H1 (cell line): ENCODE measurements at regions not wholly inside any gene's neighbourhood (a gene's known extent, or its start where the extent isn't known, plus 50 kb on each side); places are given as distances from the start of the nearest gene placed in this dataset.
"Not testable (repeated sequence)": the region's sequence is repeated elsewhere in the genome, so short reads cannot be mapped to it uniquely, and the experiment has no call there.

Experiments used
- ATF2 ChIP-seq: IDR thresholded peaks from 2 replicates; pipeline ENCODE4 v1.6.1; 2012; ENCODE audit warnings: low read length, inconsistent platforms
- ATF3 ChIP-seq: IDR thresholded peaks from 2 replicates; pipeline ENCODE4 v1.6.1; 2011; ENCODE audit warnings: low read depth, mild to moderate bottlenecking, low read length; ENCODE audit not compliant: insufficient read depth
- CHD7 ChIP-seq: fragments of 300-600 bp; sonication (generic); IDR thresholded peaks from 2 replicates; pipeline ENCODE4 v1.7.1; 2012; ENCODE audit warnings: low read length, moderate library complexity, mild to moderate bottlenecking, inconsistent platforms; ENCODE audit not compliant: insufficient replicate concordance
- CTCF ChIP-seq, 3 experiments: IDR thresholded peaks; 1 replicate in 2 of 3; 2 replicates in 1 of 3; pipeline versions ENCODE4 v1.5.1 to v1.6.1; 2011; ENCODE audit warnings: low read length in 3 of 3, mild to moderate bottlenecking in 3 of 3, inconsistent platforms in 2 of 3, low read depth in 1 of 3, moderate library complexity in 1 of 3; ENCODE audit not compliant: insufficient read depth in 1 of 3; ENCODE audit errors: control extremely low read depth in 1 of 3
- MAX ChIP-seq: IDR thresholded peaks from 2 replicates; pipeline ENCODE4 v1.6.1; 2012; ENCODE audit warnings: inconsistent platforms
- POLR2A ChIP-seq, 2 experiments: IDR thresholded peaks; 1 replicate in 1 of 2; 2 replicates in 1 of 2; pipeline ENCODE4 v1.6.1; 2011; ENCODE audit warnings: low read depth in 2 of 2, low read length in 2 of 2, mild to moderate bottlenecking in 2 of 2; ENCODE audit errors: control extremely low read depth in 1 of 2
- POU5F1 ChIP-seq: IDR thresholded peaks from 2 replicates; pipeline ENCODE4 v1.6.1; 2011; ENCODE audit warnings: low read depth, mild to moderate bottlenecking, low read length, moderate library complexity

- TF ChIP-seq ATF2; POLR2A (IDR thresholded peaks at IDR 0.05; ENCODE audit: control extremely low read depth in 1 of 2, low read depth in 2 of 2, low read length in 2 of 2); ATF3; POU5F1; CHD7; MAX; CTCF (IDR thresholded peaks at IDR 0.05; ENCODE audit: control extremely low read depth in 1 of 3, insufficient read depth in 1 of 3, low read depth in 1 of 3, low read length in 3 of 3): not testable (repeated sequence)
These were observed 187.6 kb upstream of the FRG1 start for GRCh38 chr4:189753092-189753491.
